Psoas muscle (tissue), 7 donors: ENCODE measurements at regions not wholly inside any gene's neighbourhood (a gene's known extent, or its start where the extent isn't known, plus 50 kb on each side); places are given as distances from the start of the nearest gene placed in this dataset.

Experiments used
- ATAC-seq, 4 donors: fragments of 200-7000 bp; cut with Tn5 transposase; one replicate each; pipeline ENCODE4 v1.9.1; 2020; ENCODE audit warnings: moderate library complexity in 3 of 4, mild to moderate bottlenecking in 2 of 4
- DNase-seq, 2 donors: peaks; one replicate each; pipeline ENCODE4 v3.0.0-alpha.2; 2020
- H3K27ac ChIP-seq: fragments of 200-600 bp; one replicate; pipeline ENCODE4 v1.8.0; 2022
- H3K27me3 ChIP-seq, 3 donors: fragments of 200-600 bp in 1 of 3; one replicate each; pipeline versions ENCODE4 v1.6.1 to v1.8.0; 2013 to 2022; ENCODE audit warnings: low read length in 2 of 3, mild to moderate bottlenecking in 2 of 3, moderate library complexity in 1 of 3; ENCODE audit not compliant: insufficient read depth in 3 of 3
- H3K36me3 ChIP-seq, 2 donors: fragments of 200-600 bp in 1 of 2; one replicate each; pipeline versions ENCODE4 v1.6.1 to v1.8.0; 2013 to 2022; ENCODE audit warnings: low read depth in 1 of 2, mild to moderate bottlenecking in 1 of 2, moderate library complexity in 1 of 2; ENCODE audit not compliant: insufficient read depth in 1 of 2
- H3K4me1 ChIP-seq: fragments of 200-600 bp; one replicate; pipeline ENCODE4 v1.8.0; 2022
- H3K4me3 ChIP-seq: fragments of 200-600 bp; one replicate; pipeline ENCODE4 v1.8.0; 2022; ENCODE audit warnings: mild to moderate bottlenecking
- H3K9me3 ChIP-seq: fragments of 200-600 bp; one replicate; pipeline ENCODE4 v1.8.0; 2022
- WGBS, 3 donors: extraction: QIAGEN DNeasy Blood & Tissue Kit; methylation state at CpG; one replicate each; pipeline versions ENCODE4 v1.1.6 to v1.1.7; 2013; 5-methylcytosine and 5-hydroxymethylcytosine counted together
- intact Hi-C, 2 donors: fragments of 100-400 bp; cut with DNase I; formaldehyde crosslinking; loops; one replicate each; pipeline versions ENCODE4 v1.11.0 to v1.14.2; 2022
- TF ChIP-seq, protein P1 (sequence below): fragments of 200-600 bp; IDR thresholded peaks from one replicate; pipeline ENCODE4 v1.8.0; 2022; ENCODE audit warnings: antibody characterized with exemption
- donor health status: healthy with polysubstance abuse.
- donor health status: DM: no; HTN: no; CAD: no; lungs with moderate emphysema.
- donor health status: Bipolar disorder and iron deficiency.
- donor health status: healthy.
- donor health status: DM: yes; HTN: yes; CAD: no.
- donor health status: DM: no; HTN: no; CAD: no.
- donor health status: DM: yes; HTN: yes; CAD: no.

DNA sequence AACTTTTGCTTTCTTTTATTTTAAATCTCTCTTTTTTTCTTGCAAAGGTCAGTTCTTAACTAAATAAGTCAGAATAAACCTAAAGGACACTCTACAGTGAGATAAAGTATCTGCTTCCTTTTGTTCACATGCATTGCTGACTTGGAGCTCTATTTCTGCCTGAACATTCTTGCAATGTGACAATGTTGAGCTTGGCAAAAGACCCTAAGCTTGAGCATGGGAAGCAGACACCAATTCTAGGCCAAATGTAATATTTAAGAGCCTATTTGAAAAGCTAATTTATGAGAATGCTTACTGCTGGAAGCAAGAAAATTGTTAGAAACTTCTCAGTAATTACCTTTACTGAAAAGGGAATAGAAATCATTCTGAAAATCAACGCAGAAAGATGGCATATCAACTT is 556.2 kb downstream of the CBLN4 start:
- H3K4me3 ChIP-seq: no peak overlapping the region
- intact Hi-C loops: no loop called here
- H3K9me3 ChIP-seq: no peaks in the 10 kb centered on the region
- H3K27me3 ChIP-seq: no peaks in the 10 kb centered on the region
- WGBS, 3 donors: 42 to 62% (median 56%) methylated on average over 1 of the region's 1 CpG
- no peak for ATAC-seq
- TF ChIP-seq, protein P1, sequence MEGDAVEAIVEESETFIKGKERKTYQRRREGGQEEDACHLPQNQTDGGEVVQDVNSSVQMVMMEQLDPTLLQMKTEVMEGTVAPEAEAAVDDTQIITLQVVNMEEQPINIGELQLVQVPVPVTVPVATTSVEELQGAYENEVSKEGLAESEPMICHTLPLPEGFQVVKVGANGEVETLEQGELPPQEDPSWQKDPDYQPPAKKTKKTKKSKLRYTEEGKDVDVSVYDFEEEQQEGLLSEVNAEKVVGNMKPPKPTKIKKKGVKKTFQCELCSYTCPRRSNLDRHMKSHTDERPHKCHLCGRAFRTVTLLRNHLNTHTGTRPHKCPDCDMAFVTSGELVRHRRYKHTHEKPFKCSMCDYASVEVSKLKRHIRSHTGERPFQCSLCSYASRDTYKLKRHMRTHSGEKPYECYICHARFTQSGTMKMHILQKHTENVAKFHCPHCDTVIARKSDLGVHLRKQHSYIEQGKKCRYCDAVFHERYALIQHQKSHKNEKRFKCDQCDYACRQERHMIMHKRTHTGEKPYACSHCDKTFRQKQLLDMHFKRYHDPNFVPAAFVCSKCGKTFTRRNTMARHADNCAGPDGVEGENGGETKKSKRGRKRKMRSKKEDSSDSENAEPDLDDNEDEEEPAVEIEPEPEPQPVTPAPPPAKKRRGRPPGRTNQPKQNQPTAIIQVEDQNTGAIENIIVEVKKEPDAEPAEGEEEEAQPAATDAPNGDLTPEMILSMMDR: no peak
- no peaks in the 10 kb centered on the region for H3K4me1 ChIP-seq
- H3K36me3 ChIP-seq: no peaks in the 10 kb centered on the region
- DNase-seq: no peak
- no peak overlapping the region for H3K27ac ChIP-seq

DNA sequence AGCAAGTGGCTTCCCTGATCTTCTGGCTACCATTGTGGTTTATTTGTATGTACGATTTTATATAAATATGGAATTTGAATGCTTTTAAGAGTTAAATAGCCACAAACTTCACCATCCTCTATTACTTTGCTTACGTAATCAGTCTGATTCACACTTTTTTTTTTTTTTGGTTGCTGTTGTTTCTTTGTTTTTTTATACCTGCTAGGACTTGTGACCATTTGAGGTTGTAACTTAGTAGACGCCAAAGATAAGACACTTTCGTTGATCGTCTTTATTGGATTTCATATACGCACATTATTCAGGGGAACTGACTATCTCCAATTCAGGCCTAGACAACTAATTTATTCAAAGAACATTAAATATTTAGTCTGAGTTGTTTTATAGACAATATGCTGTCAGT is 559.0 kb downstream of the CBLN4 start:
- intact Hi-C loops: no loop called here
- no peaks in the 10 kb centered on the region for H3K27me3 ChIP-seq
- H3K36me3 ChIP-seq: no peaks in the 10 kb centered on the region
- no peak for DNase-seq
- no peaks in the 10 kb centered on the region for H3K4me1 ChIP-seq
- no peaks in the 10 kb centered on the region for H3K9me3 ChIP-seq
- WGBS, 3 donors: 77 to 80% (median 77%) methylated on average over 6 of the region's 6 CpGs
- no peak overlapping the region for H3K27ac ChIP-seq
- ATAC-seq: no peak
- TF ChIP-seq, protein P1: no peak
- no peak overlapping the region for H3K4me3 ChIP-seq

DNA sequence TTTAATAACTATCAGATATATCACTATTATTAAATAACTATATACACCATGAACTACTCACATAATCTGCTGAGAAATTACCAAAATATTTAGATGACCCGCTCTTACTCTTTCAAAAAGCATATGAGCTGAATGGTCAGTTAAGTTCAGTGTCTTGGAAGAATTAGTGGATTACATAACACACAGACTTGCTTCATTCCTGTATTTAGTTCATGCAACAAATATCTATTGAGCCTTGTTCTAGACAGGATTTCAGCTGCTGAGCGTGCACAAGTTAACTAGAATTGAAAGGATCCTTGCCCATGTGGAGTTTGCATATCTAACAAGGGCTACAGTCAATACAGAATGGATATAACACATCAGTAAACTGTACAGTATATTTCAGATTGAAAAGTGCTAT is 566.2 kb downstream of the CBLN4 start:
- H3K36me3 ChIP-seq: no peaks in the 10 kb centered on the region
- H3K4me1 ChIP-seq: no peaks in the 10 kb centered on the region
- intact Hi-C loops: no loop called here
- 28 to 41% (median 31%) methylated on average over 2 of the region's 2 CpGs for WGBS, 3 donors
- DNase-seq: no peak
- no peak overlapping the region for H3K27ac ChIP-seq
- H3K4me3 ChIP-seq: no peak overlapping the region
- H3K9me3 ChIP-seq: no peaks in the 10 kb centered on the region
- TF ChIP-seq, protein P1: no peak
- no peaks in the 10 kb centered on the region for H3K27me3 ChIP-seq
- ATAC-seq: no peak

DNA sequence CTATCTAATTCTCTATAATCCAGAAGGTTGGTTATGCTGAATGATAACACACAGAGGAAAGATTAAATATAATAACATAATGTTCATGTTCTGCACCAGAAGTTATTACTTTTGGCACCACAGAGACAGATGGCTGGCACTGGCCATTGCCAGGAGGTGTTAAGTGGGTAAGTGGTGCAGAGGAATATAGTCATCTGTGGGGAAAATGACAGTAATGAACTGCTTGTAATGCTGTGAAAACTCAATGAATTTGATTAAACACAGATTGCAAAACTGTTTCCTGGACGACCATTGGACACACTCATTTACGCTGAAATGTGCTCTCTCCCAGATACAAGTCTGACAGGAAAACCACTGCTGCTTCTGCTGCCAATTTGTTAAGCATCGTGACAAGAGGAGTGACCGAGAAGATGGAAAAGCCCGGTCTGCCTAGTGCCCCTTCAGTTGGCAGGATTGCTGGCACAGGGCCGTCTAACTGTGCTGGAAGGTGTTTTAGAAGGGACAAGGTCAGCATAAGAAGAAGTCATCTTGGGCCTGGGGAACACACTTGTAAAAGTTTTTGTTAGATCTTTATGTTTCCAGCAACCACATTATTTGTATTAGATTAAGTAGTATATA is 567.4 kb downstream of the CBLN4 start:
- Histone ChIP-seq H3K27ac (no peak overlapping the region), H3K27me3 (no peaks in the 10 kb centered on the region), H3K9me3 (no peaks in the 10 kb centered on the region), H3K4me1 (no peaks in the 10 kb centered on the region), H3K36me3 (no peaks in the 10 kb centered on the region), H3K4me3 (no peak overlapping the region)
- TF ChIP-seq, protein P1: no peak
- WGBS, 3 donors: 27 to 37% (median 28%) methylated on average over 6 of the region's 6 CpGs
- no peak for ATAC-seq
- intact Hi-C loops: no loop called here
- no peak for DNase-seq

DNA sequence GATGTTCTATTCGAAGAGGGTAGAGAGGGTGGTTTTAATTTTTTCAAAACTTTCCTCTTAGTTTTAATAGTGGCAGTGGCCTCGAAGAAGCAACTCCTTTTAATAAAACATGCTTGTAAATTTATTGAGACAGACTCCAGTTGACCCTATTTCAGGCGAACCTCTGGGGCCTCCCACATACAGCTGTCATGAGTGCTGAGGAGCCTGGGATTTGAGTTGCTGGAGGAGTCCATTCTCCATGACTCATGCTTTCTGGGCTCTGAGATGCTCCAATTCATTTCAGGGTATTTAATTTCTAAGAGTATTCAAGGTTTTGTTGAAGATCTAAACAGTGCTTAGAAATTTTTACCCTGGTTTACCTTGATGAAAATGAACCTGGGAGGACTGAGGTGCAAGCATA is 580.4 kb downstream of the CBLN4 start:
- Histone ChIP-seq H3K9me3 (no peaks in the 10 kb centered on the region), H3K36me3 (no peaks in the 10 kb centered on the region), H3K4me1 (no peaks in the 10 kb centered on the region), H3K27me3 (no peaks in the 10 kb centered on the region), H3K4me3 (no peak overlapping the region), H3K27ac (no peak overlapping the region)
- WGBS, 3 donors: 29 to 40% (median 37%) methylated on average over 3 of the region's 3 CpGs
- DNase-seq: no peak
- TF ChIP-seq, protein P1: no peak
- no peak for ATAC-seq
- intact Hi-C loops: no loop called here
